Activated T-helper 2 cell treated with anti-CD3 and anti-CD28 coated beads, Interferon-gamma antibody, Interleukin-2, Interleukin-4, amounts not matched to agents 10 μg/mL and 5 μg/mL and 100 μg/mL, durations not matched to agents 14 hours and 24 hours and 36 hours (primary cell): ENCODE measurements at regions not wholly inside any gene's neighbourhood (a gene's known extent, or its start where the extent isn't known, plus 50 kb on each side); places are given as distances from the start of the nearest gene placed in this dataset.

ENCODE experiments used
- DNase-seq: peaks from one replicate; pipeline ENCODE4 v3.0.0; 2021; ENCODE audit warnings: low spot score
- H3K27ac Mint-ChIP-seq: one replicate; pipeline ENCODE4 v1.8.0; 2021; ENCODE audit warnings: mixed read lengths
- H3K27me3 Mint-ChIP-seq: one replicate; pipeline ENCODE4 v1.8.0; 2021; ENCODE audit warnings: low read depth, mixed read lengths
- H3K36me3 Mint-ChIP-seq: one replicate; pipeline ENCODE4 v1.8.0; 2021; ENCODE audit warnings: low read depth, mixed read lengths
- H3K4me1 Mint-ChIP-seq: one replicate; pipeline ENCODE4 v1.8.0; 2021; ENCODE audit warnings: low read depth, mixed read lengths
- H3K4me3 Mint-ChIP-seq: one replicate; pipeline ENCODE4 v1.8.0; 2021; ENCODE audit warnings: low read depth, mild to moderate bottlenecking, moderate library complexity, mixed read lengths
- H3K9me3 Mint-ChIP-seq: one replicate; pipeline ENCODE4 v1.8.0; 2021; ENCODE audit warnings: mixed read lengths
- intact Hi-C: fragments of 100-400 bp; cut with micrococcal nuclease; formaldehyde crosslinking; loops from one replicate; pipeline ENCODE4 v1.15.1; 2023

GRCh38 chr2:240203788-240204270 lies 63.4 kb upstream of the OTOS start:
- DNase-seq = no peak
- Mint-ChIP-seq H3K9me3 (peaks cover 8% of the 10 kb centered on the region), H3K27me3 (peaks cover 26% of the 10 kb centered on the region), H3K27ac (no peak overlapping the region), H3K4me3 (no peak overlapping the region), H3K36me3 (no peaks in the 10 kb centered on the region), H3K4me1 (peaks cover 7% of the 10 kb centered on the region)
- intact Hi-C loops = no loop called here

GRCh38 chr2:240204431-240205276 lies 64.2 kb upstream of the OTOS start:
- peaks cover 7% of the 10 kb centered on the region for H3K4me1 Mint-ChIP-seq
- intact Hi-C loops = no loop called here
- H3K4me3 Mint-ChIP-seq = no peak overlapping the region
- H3K27ac Mint-ChIP-seq = no peak overlapping the region
- no peak for DNase-seq
- H3K9me3 Mint-ChIP-seq = peaks cover 8% of the 10 kb centered on the region
- H3K36me3 Mint-ChIP-seq = no peaks in the 10 kb centered on the region
- peaks cover 26% of the 10 kb centered on the region for H3K27me3 Mint-ChIP-seq

- H3K9me3 Mint-ChIP-seq = peaks cover 8% of the 10 kb centered on the region
Observed at GRCh38 chr2:240205348-240205747, 64.9 kb upstream of the OTOS start.

GRCh38 chr2:240205772-240206171 lies 65.3 kb upstream of the OTOS start:
- Mint-ChIP-seq H3K4me1 (peaks cover 4% of the 10 kb centered on the region), H3K4me3 (no peak overlapping the region), H3K27ac (no peak overlapping the region), H3K9me3 (peaks cover 8% of the 10 kb centered on the region), H3K36me3 (no peaks in the 10 kb centered on the region), H3K27me3 (peaks cover 26% of the 10 kb centered on the region)
- intact Hi-C loops = no loop called here
- no peak for DNase-seq

More at GRCh38 chr2:240205348-240205747, 64.9 kb upstream of the OTOS start:
- intact Hi-C loops = no loop called here
- Mint-ChIP-seq H3K27ac (no peak overlapping the region), H3K4me3 (no peak overlapping the region), H3K4me1 (peaks cover 4% of the 10 kb centered on the region), H3K27me3 (peaks cover 26% of the 10 kb centered on the region), H3K36me3 (no peaks in the 10 kb centered on the region)
- DNase-seq = no peak

- peaks cover 8% of the 10 kb centered on the region for H3K9me3 Mint-ChIP-seq
- intact Hi-C loops = no loop called here
- peaks cover 4% of the 10 kb centered on the region for H3K4me1 Mint-ChIP-seq
- no peak overlapping the region for H3K27ac Mint-ChIP-seq
- H3K27me3 Mint-ChIP-seq = peaks cover 20% of the 10 kb centered on the region
- no peak overlapping the region for H3K4me3 Mint-ChIP-seq
- H3K36me3 Mint-ChIP-seq = no peaks in the 10 kb centered on the region
- no peak for DNase-seq
Observed at GRCh38 chr2:240206630-240207029, 66.2 kb upstream of the OTOS start.

GRCh38 chr2:240207661-240208060 lies 67.2 kb upstream of the OTOS start:
- Mint-ChIP-seq H3K4me3 (no peak overlapping the region), H3K27ac (no peak overlapping the region), H3K36me3 (no peaks in the 10 kb centered on the region), H3K4me1 (peaks cover 4% of the 10 kb centered on the region), H3K27me3 (peaks cover 15% of the 10 kb centered on the region), H3K9me3 (peaks cover 8% of the 10 kb centered on the region)
- intact Hi-C loops = no loop called here
- DNase-seq = no peak

- peaks cover 14% of the 10 kb centered on the region for H3K27me3 Mint-ChIP-seq
- no peaks in the 10 kb centered on the region for H3K36me3 Mint-ChIP-seq
- no peak overlapping the region for H3K27ac Mint-ChIP-seq
- peaks cover 4% of the 10 kb centered on the region for H3K4me1 Mint-ChIP-seq
- H3K4me3 Mint-ChIP-seq = no peak overlapping the region
- intact Hi-C loops = no loop called here
- H3K9me3 Mint-ChIP-seq = peaks cover 8% of the 10 kb centered on the region
- no peak for DNase-seq
Observed at GRCh38 chr2:240208096-240208495, 67.6 kb upstream of the OTOS start.

GRCh38 chr2:240208631-240209211 lies 68.3 kb upstream of the OTOS start:
- H3K36me3 Mint-ChIP-seq = no peaks in the 10 kb centered on the region
- no peak overlapping the region for H3K27ac Mint-ChIP-seq
- no peak for DNase-seq
- H3K27me3 Mint-ChIP-seq = peaks cover 12% of the 10 kb centered on the region
- no peak overlapping the region for H3K4me3 Mint-ChIP-seq
- peaks cover 4% of the 10 kb centered on the region for H3K4me1 Mint-ChIP-seq
- H3K9me3 Mint-ChIP-seq = peaks cover 8% of the 10 kb centered on the region
- intact Hi-C loops = no loop called here

- intact Hi-C loops = no loop called here
Observed at GRCh38 chr2:240209493-240209892, 69.0 kb upstream of the OTOS start.

GRCh38 chr2:240210198-240210965 lies 69.9 kb upstream of the OTOS start:
- no peak overlapping the region for H3K27ac Mint-ChIP-seq
- DNase-seq = no peak
- H3K36me3 Mint-ChIP-seq = no peaks in the 10 kb centered on the region
- intact Hi-C loops = no loop called here
- no peak overlapping the region for H3K4me3 Mint-ChIP-seq
- peaks cover 8% of the 10 kb centered on the region for H3K9me3 Mint-ChIP-seq
- peaks cover 2% of the 10 kb centered on the region for H3K4me1 Mint-ChIP-seq
- H3K27me3 Mint-ChIP-seq = peaks cover 2% of the 10 kb centered on the region

More at GRCh38 chr2:240209493-240209892, 69.0 kb upstream of the OTOS start:
- H3K4me1 Mint-ChIP-seq = peaks cover 4% of the 10 kb centered on the region
- H3K27me3 Mint-ChIP-seq = peaks cover 8% of the 10 kb centered on the region
- H3K4me3 Mint-ChIP-seq = no peak overlapping the region
- no peaks in the 10 kb centered on the region for H3K36me3 Mint-ChIP-seq
- DNase-seq = no peak
- peaks cover 8% of the 10 kb centered on the region for H3K9me3 Mint-ChIP-seq
- H3K27ac Mint-ChIP-seq = no peak overlapping the region

- Mint-ChIP-seq H3K27ac (no peak overlapping the region), H3K4me3 (no peak overlapping the region), H3K27me3 (no peaks in the 10 kb centered on the region), H3K36me3 (no peaks in the 10 kb centered on the region), H3K4me1 (no peaks in the 10 kb centered on the region), H3K9me3 (peaks cover 5% of the 10 kb centered on the region)
- no peak for DNase-seq
- intact Hi-C loops = no loop called here
Observed at GRCh38 chr2:240211096-240211495, 70.6 kb upstream of the OTOS start.

- Mint-ChIP-seq H3K36me3 (no peaks in the 10 kb centered on the region), H3K4me3 (no peak overlapping the region), H3K27me3 (no peaks in the 10 kb centered on the region), H3K9me3 (no peaks in the 10 kb centered on the region), H3K4me1 (no peaks in the 10 kb centered on the region), H3K27ac (no peak overlapping the region)
- DNase-seq = no peak
- intact Hi-C loops = no loop called here
Observed at GRCh38 chr2:240211598-240212424, 71.4 kb upstream of the OTOS start.
